Astrocyte (in vitro differentiated cells and primary cell): ENCODE measurements at regions not wholly inside any gene's neighbourhood (a gene's known extent, or its start where the extent isn't known, plus 50 kb on each side); places are given as distances from the start of the nearest gene placed in this dataset.

Experiments used
- CTCF ChIP-seq: IDR thresholded peaks from 2 replicates; pipeline ENCODE4 v1.5.1; 2011; ENCODE audit warnings: low read depth, mild to moderate bottlenecking, inconsistent platforms, low read length, moderate library complexity; ENCODE audit not compliant: insufficient read depth
- EZH2 ChIP-seq: IDR thresholded peaks from 2 replicates; pipeline ENCODE4 v1.6.1; 2012; ENCODE audit warnings: mild to moderate bottlenecking, low read length, inconsistent platforms; ENCODE audit not compliant: insufficient read depth

GRCh38 chr6:81373414-81373813 lies 379.1 kb downstream of the TENT5A start:
- TF ChIP-seq CTCF = no peak
- TF ChIP-seq EZH2 = no peak
